ENCODE measurements at regions not wholly inside any gene's neighbourhood (a gene's known extent, or its start where the extent isn't known, plus 50 kb on each side); places are given as distances from the start of the nearest gene placed in this dataset.
"Not testable (repeated sequence)": the region's sequence is repeated elsewhere in the genome, so short reads cannot be mapped to it uniquely, and the experiment has no call there.

- no peak for DNase-seq (ENCODE audit: low read depth)
These were observed 145.1 kb downstream of the TM2D1 start for GRCh38 chr1:61579802-61580201.

GRCh38 chr1:61572046-61572445 lies 152.9 kb downstream of the TM2D1 start:
- DNase-seq (ENCODE audit: low read depth) = no peak

GRCh38 chr1:61570191-61570590 lies 154.8 kb downstream of the TM2D1 start:
- no peak for DNase-seq (ENCODE audit: low read depth)

GRCh38 chr1:61569303-61569621 lies 155.7 kb downstream of the TM2D1 start:
- DNase-seq (ENCODE audit: low read depth) = no peak

GRCh38 chr1:61568460-61569302 lies 156.3 kb downstream of the TM2D1 start:
- no peak for DNase-seq (ENCODE audit: low read depth)

GRCh38 chr1:61566177-61566576 lies 158.8 kb downstream of the TM2D1 start:
- no peak for DNase-seq (ENCODE audit: low read depth)

- no peak for DNase-seq (ENCODE audit: low read depth)
These were observed 161.3 kb downstream of the TM2D1 start for GRCh38 chr1:61563611-61564010.

- DNase-seq (ENCODE audit: low read depth) = no peak
These were observed 163.3 kb downstream of the TM2D1 start for GRCh38 chr1:61561666-61562065.

GRCh38 chr1:61560385-61560784 lies 164.6 kb downstream of the TM2D1 start:
- DNase-seq (ENCODE audit: low read depth) = no peak

- DNase-seq (ENCODE audit: low read depth) = no peak
These were observed 168.3 kb downstream of the TM2D1 start for GRCh38 chr1:61556631-61557030.

GRCh38 chr1:61552630-61553305 lies 172.2 kb downstream of the TM2D1 start:
- no peak for DNase-seq (ENCODE audit: low read depth)

GRCh38 chr1:61547302-61547701 lies 177.6 kb downstream of the TM2D1 start:
- not testable (repeated sequence) for DNase-seq (ENCODE audit: low read depth)

- DNase-seq (ENCODE audit: low read depth) = not testable (repeated sequence)
These were observed 180.1 kb downstream of the TM2D1 start for GRCh38 chr1:61544870-61545269.

- not testable (repeated sequence) for DNase-seq (ENCODE audit: low read depth)
These were observed 181.4 kb downstream of the TM2D1 start for GRCh38 chr1:61543498-61543897.

- DNase-seq (ENCODE audit: low read depth) = no peak
These were observed 185.1 kb downstream of the TM2D1 start for GRCh38 chr1:61539720-61540462.

GRCh38 chr1:61538228-61538627 lies 186.7 kb downstream of the TM2D1 start:
- DNase-seq (ENCODE audit: low read depth) = no peak

GRCh38 chr1:61536174-61537108 lies 188.5 kb downstream of the TM2D1 start:
- DNase-seq (ENCODE audit: low read depth) = no peak

- DNase-seq (ENCODE audit: low read depth) = no peak
These were observed 190.1 kb downstream of the TM2D1 start for GRCh38 chr1:61534847-61535246.

- DNase-seq (ENCODE audit: low read depth) = no peak
These were observed 191.4 kb downstream of the TM2D1 start for GRCh38 chr1:61533546-61533945.

- DNase-seq (ENCODE audit: low read depth) = no peak
These were observed 193.2 kb downstream of the TM2D1 start for GRCh38 chr1:61531716-61532115.

GRCh38 chr1:61523893-61524605 lies 200.9 kb downstream of the TM2D1 start:
- DNase-seq (ENCODE audit: low read depth) = no peak
